Heart right ventricle (tissue), 16 donors: ENCODE measurements at regions not wholly inside any gene's neighbourhood (a gene's known extent, or its start where the extent isn't known, plus 50 kb on each side); places are given as distances from the start of the nearest gene placed in this dataset.

Experiments used
- ATAC-seq, 8 donors: fragments of 200-7000 bp; cut with Tn5 transposase; one replicate each; pipeline ENCODE4 v1.9.1; 2020; ENCODE audit warnings: mild to moderate bottlenecking in 8 of 8, moderate library complexity in 8 of 8, moderate number of reproducible peaks in 1 of 8
- DNase-seq, 2 donors: peaks; one replicate each; pipeline ENCODE4 v3.0.0-alpha.2; 2020
- H3K27ac ChIP-seq, 10 donors: fragments of 200-600 bp; sonication (generic) in 2 of 10; one replicate each; pipeline versions ENCODE4 v1.5.0 to v1.8.0; 2020 to 2022; ENCODE audit warnings: mild to moderate bottlenecking in 3 of 10
- H3K27me3 ChIP-seq, 7 donors: fragments of 200-600 bp; one replicate each; pipeline ENCODE4 v1.8.0; 2021 to 2022; ENCODE audit warnings: mild to moderate bottlenecking in 2 of 7
- H3K36me3 ChIP-seq, 9 donors: fragments of 200-600 bp; sonication (generic) in 1 of 9; one replicate each; pipeline versions ENCODE4 v1.5.0 to v1.8.0; 2020 to 2022; ENCODE audit warnings: mild to moderate bottlenecking in 2 of 9
- H3K4me1 ChIP-seq, 9 donors: fragments of 200-600 bp; sonication (generic) in 1 of 9; one replicate each; pipeline versions ENCODE4 v1.5.0 to v1.8.0; 2020 to 2022; ENCODE audit warnings: mild to moderate bottlenecking in 4 of 9
- H3K4me3 ChIP-seq, 10 donors: fragments of 200-600 bp; sonication (generic) in 2 of 10; one replicate each; pipeline versions ENCODE4 v1.5.0 to v1.8.0; 2020 to 2022; ENCODE audit warnings: mild to moderate bottlenecking in 7 of 10, moderate library complexity in 2 of 10
- H3K9me3 ChIP-seq, 11 donors: fragments of 200-600 bp in 10 of 11; sonication (generic) in 2 of 11; one replicate each; pipeline versions ENCODE4 v1.5.0 to v1.8.0; 2013 to 2022; ENCODE audit warnings: mild to moderate bottlenecking in 2 of 11, control low read depth in 1 of 11, moderate library complexity in 1 of 11
- CTCF ChIP-seq, 9 donors: fragments of 200-600 bp; sonication (generic) in 2 of 9; IDR thresholded peaks; one replicate each; pipeline versions ENCODE4 v1.5.0 to v1.8.0; 2021 to 2022; ENCODE audit warnings: antibody characterized with exemption in 9 of 9, mild to moderate bottlenecking in 5 of 9, moderate library complexity in 1 of 9
- WGBS, 2 donors: extraction: QIAGEN DNeasy Blood & Tissue Kit; methylation state at CpG; one replicate each; pipeline ENCODE4 v1.1.7; 2013; ENCODE audit warnings: inconsistent platforms in 1 of 2; 5-methylcytosine and 5-hydroxymethylcytosine counted together
- intact Hi-C, 10 donors: fragments of 100-400 bp; cut with DNase I; formaldehyde crosslinking; loops; one replicate each; pipeline versions ENCODE4 v1.11.1 to v1.14.2; 2022
- donor health status: Arrhythmogenic right ventricular cardiomyopathy.
- donor health status: ischemic (EF 13 %, LVEDD 7.1; RV severe dilation, severe dysfunction).
- donor health status: healthy with polysubstance abuse.
- donor health status: DM: no; HTN: yes; CAD: no.
- donor health status: DM: no; HTN: no; CAD: no.
- donor health status: ischemic (EF 25% LVEDD 6.9; RV normal size, moderate dysfunction).
- donor health status: ischemic (EF 25% LVEDD 5.7; RV mildly dilated, moderate dysfunction).
- donor health status: healthy.
- donor health status: DM: yes; HTN: yes; CAD: no.
- donor health status: Ischemic cardiomyopathy.
- donor health status: ischemic (EF 35%, LVEDD 5.7; RV mildly dilated, moderate dysfunction).
- donor health status: nonischemic (EF 11% LVEDD 7.7; RV severe dilation, severe dysfunction).
- donor health status: DM: yes; HTN: yes; CAD: no.
- donor health status: PGD.
- donor health status: ischemic (EF 29% LVEDD 5.4; RV normal size, mild dysfunction).
- donor health status: nonischemic (EF 23%, LVEDD 6.1; RV moderate dilation, normal function).

GRCh38 chr18:45267622-45268021 lies 347.7 kb upstream of the SLC14A2 start:
- Histone ChIP-seq H3K27me3 (no peaks in the 10 kb centered on the region), H3K9me3 (peaks cover 0 to 22% (median 6%) of the 10 kb centered on the region in 11 donors), H3K27ac (no peak overlapping the region), H3K4me3 (no peak overlapping the region), H3K36me3 (no peaks in the 10 kb centered on the region), H3K4me1 (no peaks in the 10 kb centered on the region)
- no peak for TF ChIP-seq CTCF (IDR thresholded peaks at IDR 0.05)
- DNase-seq = no peak
- 92 to 97% methylated on average over 1 of the region's 1 CpG for WGBS, 2 donors
- ATAC-seq = no peak
- intact Hi-C loops = no loop called here

DNA sequence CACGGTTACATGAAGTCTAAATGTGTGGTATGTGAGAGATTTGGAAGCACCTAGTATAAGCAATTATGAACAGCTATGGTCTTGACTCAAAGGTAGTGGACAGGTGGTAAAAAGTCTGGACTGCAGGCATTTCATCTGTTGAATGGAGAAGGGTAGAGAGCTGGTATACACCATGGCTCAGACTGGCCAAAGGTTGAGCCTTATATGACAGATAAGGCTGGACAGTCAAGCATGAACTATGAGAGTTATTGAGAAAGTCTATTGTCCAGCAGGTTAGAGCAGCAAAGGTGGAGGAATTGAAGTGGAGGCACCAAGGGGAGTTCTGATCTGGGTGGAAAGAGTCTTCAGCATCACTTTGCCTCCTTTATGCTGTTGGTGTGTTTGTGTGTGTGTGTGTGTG lies 346.7 kb upstream of the SLC14A2 start:
- DNase-seq (no peak), ATAC-seq (no peak)
- Histone ChIP-seq H3K9me3 (peaks cover 0 to 22% (median 6%) of the 10 kb centered on the region in 11 donors), H3K4me1 (no peaks in the 10 kb centered on the region), H3K27me3 (no peaks in the 10 kb centered on the region), H3K36me3 (no peaks in the 10 kb centered on the region), H3K4me3 (no peak overlapping the region), H3K27ac (no peak overlapping the region)
- WGBS, 2 donors = 67 to 80% methylated on average over 1 of the region's 1 CpG
- TF ChIP-seq CTCF (IDR thresholded peaks at IDR 0.05) = no peak
- intact Hi-C loops = no loop called here

- intact Hi-C loops = loop anchor here in 2 of 10 donors (10.0 kb wide), 1 partner anchor 114 kb away; no protein-coding TSS in a partner anchor
- no peaks in the 10 kb centered on the region for H3K4me1 ChIP-seq
- DNase-seq (no peak), ATAC-seq (no peak)
- no peaks in the 10 kb centered on the region for H3K36me3 ChIP-seq
- H3K9me3 ChIP-seq = peaks cover 0 to 31% (median 6%) of the 10 kb centered on the region in 11 donors
- H3K27me3 ChIP-seq = no peaks in the 10 kb centered on the region
- no peak overlapping the region for H3K27ac ChIP-seq
- H3K4me3 ChIP-seq = no peak overlapping the region
- no peak for TF ChIP-seq CTCF (IDR thresholded peaks at IDR 0.05)
Measured at GRCh38 chr18:45270289-45270771, 344.9 kb upstream of the SLC14A2 start.

DNA sequence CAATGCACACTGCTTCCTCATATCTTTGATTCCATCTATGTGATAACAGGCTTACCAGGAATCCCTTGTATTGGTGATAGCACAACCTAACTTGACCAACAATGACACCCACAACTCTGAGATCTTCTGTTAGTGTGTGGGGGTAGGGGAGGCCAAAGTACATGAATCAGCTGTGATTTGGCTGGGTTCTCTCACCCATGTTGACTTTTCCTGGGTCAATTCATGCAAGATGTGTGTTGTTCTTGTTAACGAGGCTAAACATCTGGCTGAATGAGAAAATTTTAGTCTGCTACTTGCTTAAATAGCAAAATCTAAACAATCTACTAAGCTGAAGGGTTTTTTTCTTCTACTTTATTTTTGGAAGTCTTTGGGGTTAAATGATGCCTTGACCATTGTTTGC lies 341.2 kb upstream of the SLC14A2 start:
- no peak overlapping the region for H3K4me3 ChIP-seq
- H3K27ac ChIP-seq = no peak overlapping the region
- ATAC-seq (no peak), DNase-seq (no peak)
- WGBS, 2 donors = 68% methylated on average over 1 of the region's 1 CpG
- no peak for TF ChIP-seq CTCF (IDR thresholded peaks at IDR 0.05)
- no peaks in the 10 kb centered on the region for H3K27me3 ChIP-seq
- peaks cover 0 to 37% (median 6%) of the 10 kb centered on the region in 11 donors for H3K9me3 ChIP-seq
- intact Hi-C loops = loop anchor here in 3 of 10 donors (2.0 to 10.0 kb wide), 2 partner anchors 111 kb away; no protein-coding TSS in a partner anchor
- H3K4me1 ChIP-seq = no peaks in the 10 kb centered on the region
- no peaks in the 10 kb centered on the region for H3K36me3 ChIP-seq
